Muscle layer of duodenum (tissue), 2 donors: ENCODE measurements at regions not wholly inside any gene's neighbourhood (a gene's known extent, or its start where the extent isn't known, plus 50 kb on each side); places are given as distances from the start of the nearest gene placed in this dataset.
"Not testable (repeated sequence)": the region's sequence is repeated elsewhere in the genome, so short reads cannot be mapped to it uniquely, and the experiment has no call there.

Experiments used
- H3K27ac ChIP-seq: one replicate; pipeline ENCODE4 v1.7.0; 2013; ENCODE audit warnings: mild to moderate bottlenecking, low read length
- H3K27me3 ChIP-seq: one replicate; pipeline ENCODE4 v1.7.0; 2013; ENCODE audit warnings: low read depth, mild to moderate bottlenecking, control low read depth, low read length
- H3K36me3 ChIP-seq, 2 donors: one replicate each; pipeline ENCODE4 v1.7.0; 2013; ENCODE audit warnings: low read length in 2 of 2, control low read depth in 1 of 2, mild to moderate bottlenecking in 1 of 2; ENCODE audit not compliant: insufficient read depth in 2 of 2, control insufficient read depth in 1 of 2
- H3K4me1 ChIP-seq, 2 donors: one replicate each; pipeline ENCODE4 v1.7.0; 2013; ENCODE audit warnings: low read length in 2 of 2, mild to moderate bottlenecking in 2 of 2, control low read depth in 1 of 2, moderate library complexity in 1 of 2; ENCODE audit not compliant: insufficient read depth in 2 of 2, control insufficient read depth in 1 of 2
- H3K4me3 ChIP-seq, 2 donors: one replicate each; pipeline ENCODE4 v1.7.0; 2013; ENCODE audit warnings: low read length in 2 of 2, low read depth in 1 of 2, mild to moderate bottlenecking in 1 of 2
- H3K9me3 ChIP-seq, 2 donors: one replicate each; pipeline ENCODE4 v1.7.0; 2013; ENCODE audit warnings: low read length in 2 of 2, control low read depth in 1 of 2, mild to moderate bottlenecking in 1 of 2; ENCODE audit not compliant: control insufficient read depth in 1 of 2
- donor health status: healthy.

- Histone ChIP-seq H3K36me3 (no peaks in the 10 kb centered on the region), H3K27ac (no peak overlapping the region), H3K4me3 (no peak overlapping the region), H3K4me1 (no peaks in the 10 kb centered on the region), H3K27me3 (no peaks in the 10 kb centered on the region), H3K9me3 (peaks cover 0 to 4% of the 10 kb centered on the region in 2 donors)
Observed at GRCh38 chr16:58855291-58855863, 121.3 kb upstream of the GOT2 start.

- no peaks in the 10 kb centered on the region for H3K4me1 ChIP-seq
- H3K36me3 ChIP-seq = no peaks in the 10 kb centered on the region
- H3K27ac ChIP-seq = no peak overlapping the region
- no peaks in the 10 kb centered on the region for H3K27me3 ChIP-seq
- no peak overlapping the region for H3K4me3 ChIP-seq
- peaks cover 0 to 4% of the 10 kb centered on the region in 2 donors for H3K9me3 ChIP-seq
Observed at GRCh38 chr16:58853854-58854791, 120.0 kb upstream of the GOT2 start.

GRCh38 chr16:58850678-58851020 lies 116.5 kb upstream of the GOT2 start:
- no peak overlapping the region for H3K27ac ChIP-seq
- no peaks in the 10 kb centered on the region for H3K27me3 ChIP-seq
- H3K36me3 ChIP-seq = no peaks in the 10 kb centered on the region
- H3K4me3 ChIP-seq = no peak overlapping the region
- H3K4me1 ChIP-seq = no peaks in the 10 kb centered on the region
- H3K9me3 ChIP-seq = peaks cover 0 to 4% of the 10 kb centered on the region in 2 donors

- H3K4me1 ChIP-seq = no peaks in the 10 kb centered on the region
- H3K9me3 ChIP-seq = peaks cover 0 to 4% of the 10 kb centered on the region in 2 donors
- H3K27ac ChIP-seq = no peak overlapping the region
- no peaks in the 10 kb centered on the region for H3K27me3 ChIP-seq
- no peaks in the 10 kb centered on the region for H3K36me3 ChIP-seq
- H3K4me3 ChIP-seq = no peak overlapping the region
Observed at GRCh38 chr16:58850019-58850677, 116.0 kb upstream of the GOT2 start.

GRCh38 chr16:58848662-58849002 lies 114.5 kb upstream of the GOT2 start:
- H3K4me3 ChIP-seq = no peak overlapping the region
- H3K27ac ChIP-seq = no peak overlapping the region
- no peaks in the 10 kb centered on the region for H3K4me1 ChIP-seq
- no peaks in the 10 kb centered on the region for H3K36me3 ChIP-seq
- H3K27me3 ChIP-seq = no peaks in the 10 kb centered on the region
- peaks cover 0 to 4% of the 10 kb centered on the region in 2 donors for H3K9me3 ChIP-seq

- no peaks in the 10 kb centered on the region for H3K27me3 ChIP-seq
- H3K9me3 ChIP-seq = peaks cover 0 to 4% of the 10 kb centered on the region in 2 donors
- no peak overlapping the region for H3K4me3 ChIP-seq
- H3K27ac ChIP-seq = no peak overlapping the region
- H3K4me1 ChIP-seq = no peaks in the 10 kb centered on the region
- no peaks in the 10 kb centered on the region for H3K36me3 ChIP-seq
Observed at GRCh38 chr16:58847902-58848661, 114.0 kb upstream of the GOT2 start.

GRCh38 chr16:58846226-58846625 lies 112.1 kb upstream of the GOT2 start:
- not testable (repeated sequence) for H3K27me3 ChIP-seq, H3K4me1 ChIP-seq, H3K9me3 ChIP-seq, H3K4me3 ChIP-seq, H3K36me3 ChIP-seq, H3K27ac ChIP-seq

GRCh38 chr16:58843675-58844074 lies 109.6 kb upstream of the GOT2 start:
- H3K9me3 ChIP-seq = no peaks in the 10 kb centered on the region
- H3K4me3 ChIP-seq = no peak overlapping the region
- H3K27ac ChIP-seq = no peak overlapping the region
- H3K4me1 ChIP-seq = no peaks in the 10 kb centered on the region
- H3K27me3 ChIP-seq = no peaks in the 10 kb centered on the region
- H3K36me3 ChIP-seq = no peaks in the 10 kb centered on the region

- Histone ChIP-seq H3K9me3 (no peaks in the 10 kb centered on the region), H3K4me1 (no peaks in the 10 kb centered on the region), H3K4me3 (no peak overlapping the region), H3K27ac (no peak overlapping the region), H3K36me3 (no peaks in the 10 kb centered on the region), H3K27me3 (no peaks in the 10 kb centered on the region)
Observed at GRCh38 chr16:58842746-58843145, 108.6 kb upstream of the GOT2 start.

- Histone ChIP-seq H3K4me1 (no peaks in the 10 kb centered on the region), H3K9me3 (no peaks in the 10 kb centered on the region), H3K27me3 (no peaks in the 10 kb centered on the region), H3K36me3 (no peaks in the 10 kb centered on the region), H3K27ac (no peak overlapping the region), H3K4me3 (no peak overlapping the region)
Observed at GRCh38 chr16:58842156-58842555, 108.0 kb upstream of the GOT2 start.

- Histone ChIP-seq H3K4me3 (no peak overlapping the region), H3K4me1 (no peaks in the 10 kb centered on the region), H3K27me3 (no peaks in the 10 kb centered on the region), H3K27ac (no peak overlapping the region), H3K36me3 (no peaks in the 10 kb centered on the region), H3K9me3 (no peaks in the 10 kb centered on the region)
Observed at GRCh38 chr16:58837950-58838349, 103.8 kb upstream of the GOT2 start.
